ENCODE measurements at regions not wholly inside any gene's neighbourhood (a gene's known extent, or its start where the extent isn't known, plus 50 kb on each side); places are given as distances from the start of the nearest gene placed in this dataset.
"Not testable (repeated sequence)": the region's sequence is repeated elsewhere in the genome, so short reads cannot be mapped to it uniquely, and the experiment has no call there.

- no peak for DNase-seq
Measured at GRCh38 chr11:81705283-81705682, 1028.4 kb downstream of the FAM181B start.

GRCh38 chr11:81700076-81700475 lies 1033.6 kb downstream of the FAM181B start:
- DNase-seq, result no peak

GRCh38 chr11:81687057-81687456 lies 1046.6 kb downstream of the FAM181B start:
- no peak for DNase-seq

GRCh38 chr11:81674211-81674610 lies 1059.5 kb downstream of the FAM181B start:
- DNase-seq, result no peak

- DNase-seq, result no peak
Measured at GRCh38 chr11:81673001-81673400, 1060.7 kb downstream of the FAM181B start.

GRCh38 chr11:81669935-81670543 lies 1063.6 kb downstream of the FAM181B start:
- no peak for DNase-seq

GRCh38 chr11:81658722-81659121 lies 1074.9 kb downstream of the FAM181B start:
- no peak for DNase-seq

GRCh38 chr11:81655351-81655750 lies 1078.3 kb downstream of the FAM181B start:
- no peak for DNase-seq

GRCh38 chr11:81647374-81647773 lies 1086.3 kb downstream of the FAM181B start:
- DNase-seq, result no peak

GRCh38 chr11:81644239-81644840 lies 1089.3 kb downstream of the FAM181B start:
- DNase-seq, result peak; percentile 12

GRCh38 chr11:81634483-81634882 lies 1099.2 kb downstream of the FAM181B start:
- no peak for DNase-seq

GRCh38 chr11:81602508-81602907 lies 1131.2 kb downstream of the FAM181B start:
- DNase-seq, result no peak

GRCh38 chr11:81596704-81597103 lies 1137.0 kb downstream of the FAM181B start:
- no peak for DNase-seq

GRCh38 chr11:81585390-81585933 lies 1148.2 kb downstream of the FAM181B start:
- DNase-seq, result no peak

GRCh38 chr11:81579339-81579738 lies 1154.3 kb downstream of the FAM181B start:
- no peak for DNase-seq

- DNase-seq, result no peak
Measured at GRCh38 chr11:81578571-81578970, 1155.1 kb downstream of the FAM181B start.

- no peak for DNase-seq
Measured at GRCh38 chr11:81574301-81574700, 1159.4 kb downstream of the FAM181B start.

- DNase-seq, result no peak
Measured at GRCh38 chr11:81573367-81573766, 1160.3 kb downstream of the FAM181B start.

- no peak for DNase-seq
Measured at GRCh38 chr11:81570669-81571068, 1163.0 kb downstream of the FAM181B start.

GRCh38 chr11:81569999-81570398 lies 1163.7 kb downstream of the FAM181B start:
- no peak for DNase-seq

- DNase-seq, result no peak
Measured at GRCh38 chr11:81568918-81569317, 1164.7 kb downstream of the FAM181B start.

GRCh38 chr11:81548123-81548522 lies 1185.5 kb downstream of the FAM181B start:
- no peak for DNase-seq

- DNase-seq, result not testable (repeated sequence)
Measured at GRCh38 chr11:81539806-81540205, 1193.9 kb downstream of the FAM181B start.

- DNase-seq, result no peak
Measured at GRCh38 chr11:81515566-81515965, 1218.1 kb downstream of the FAM181B start.
